ENCODE measurements at regions not wholly inside any gene's neighbourhood (a gene's known extent, or its start where the extent isn't known, plus 50 kb on each side); places are given as distances from the start of the nearest gene placed in this dataset.
"Not testable (repeated sequence)": the region's sequence is repeated elsewhere in the genome, so short reads cannot be mapped to it uniquely, and the experiment has no call there.

DNA sequence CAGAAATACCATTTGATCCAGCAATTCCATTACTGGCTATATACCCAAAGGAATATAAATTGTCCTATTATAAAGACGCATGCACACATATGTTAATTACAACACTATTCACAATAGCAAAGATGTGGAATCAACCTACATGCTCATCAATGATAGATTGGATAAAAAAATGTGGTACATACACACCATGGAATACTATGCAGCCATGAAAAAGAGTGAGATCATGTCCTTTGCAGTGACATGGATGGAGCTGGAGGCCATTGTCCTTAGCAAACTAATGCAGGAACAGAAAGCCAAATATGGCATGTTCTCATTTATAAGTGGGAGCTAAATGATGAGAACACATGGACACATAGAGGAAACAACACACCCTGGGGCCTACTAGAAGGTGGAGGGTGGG, 78.3 kb upstream of the EED start:
- not testable (repeated sequence) for DNase-seq

DNA sequence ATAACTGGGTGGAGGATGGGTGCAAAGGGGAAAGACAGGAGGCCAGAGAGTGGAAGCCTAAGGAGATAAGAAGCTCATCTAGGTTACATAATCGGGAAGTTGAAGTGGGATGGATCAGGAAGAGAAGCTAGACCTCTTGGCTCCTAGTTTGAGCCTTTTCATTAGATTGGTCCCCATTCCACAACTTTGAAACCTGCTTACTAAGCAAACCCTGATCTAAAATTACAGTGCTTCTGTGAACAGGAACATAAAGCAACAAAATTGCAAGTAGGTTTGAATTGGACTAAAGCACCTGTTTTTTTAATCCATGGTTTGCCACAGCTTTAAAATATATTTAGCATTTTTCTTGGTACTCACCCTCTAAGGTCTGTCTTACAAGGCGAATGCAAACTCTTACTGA, 80.4 kb upstream of the EED start:
- no peak for DNase-seq

DNA sequence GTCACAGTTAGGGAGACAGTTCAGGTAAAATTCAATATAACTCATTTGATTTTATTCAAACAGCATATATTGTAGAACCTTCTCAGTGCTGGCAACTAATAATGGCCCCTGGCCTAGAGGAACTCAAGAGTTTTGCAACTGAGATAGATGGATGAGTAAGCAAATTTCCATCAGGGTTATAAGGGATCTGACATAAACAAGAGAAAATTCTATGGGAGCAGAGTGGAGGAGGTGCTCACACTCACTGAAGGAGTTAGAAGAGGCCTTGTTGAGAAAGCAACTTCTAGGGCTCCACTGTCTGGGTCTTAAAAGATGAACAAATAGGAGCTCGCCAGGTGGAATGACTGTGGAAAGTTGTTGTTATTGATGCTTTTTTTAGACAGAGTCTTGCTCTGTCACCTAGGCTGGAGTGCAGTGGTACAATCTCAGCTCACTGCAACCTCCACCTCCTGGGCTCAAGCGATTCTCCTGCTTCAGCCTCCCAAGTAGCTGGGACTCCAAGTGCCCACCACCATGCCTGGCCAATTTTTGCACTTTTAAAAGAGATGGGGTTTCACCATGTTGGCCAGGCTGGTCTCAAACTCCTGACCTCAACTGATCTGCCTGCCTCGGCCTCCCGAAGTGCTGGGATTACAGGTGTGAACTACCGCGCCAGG, 81.2 kb upstream of the EED start:
- DNase-seq, result not testable (repeated sequence)

DNA sequence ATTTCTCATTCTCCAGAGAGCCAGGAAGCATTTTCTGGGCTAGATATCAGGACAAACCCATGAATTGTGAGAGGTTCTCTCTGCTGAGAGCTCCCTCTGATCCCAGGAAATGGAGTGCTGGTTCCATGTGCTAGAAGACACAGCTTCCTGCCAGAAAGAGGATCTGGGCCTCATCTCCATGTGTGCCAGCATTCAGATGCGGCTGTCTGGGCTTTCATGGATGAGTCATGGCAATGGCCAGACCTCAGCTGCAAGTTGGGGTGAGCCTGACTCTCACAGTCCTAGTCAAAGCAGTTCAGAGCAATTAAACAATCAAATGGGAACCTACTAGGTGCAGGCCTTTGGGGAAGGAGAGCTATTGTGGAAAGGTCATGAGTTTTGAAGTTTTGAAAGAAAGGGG, 82.3 kb upstream of the EED start:
- DNase-seq, result no peak

DNA sequence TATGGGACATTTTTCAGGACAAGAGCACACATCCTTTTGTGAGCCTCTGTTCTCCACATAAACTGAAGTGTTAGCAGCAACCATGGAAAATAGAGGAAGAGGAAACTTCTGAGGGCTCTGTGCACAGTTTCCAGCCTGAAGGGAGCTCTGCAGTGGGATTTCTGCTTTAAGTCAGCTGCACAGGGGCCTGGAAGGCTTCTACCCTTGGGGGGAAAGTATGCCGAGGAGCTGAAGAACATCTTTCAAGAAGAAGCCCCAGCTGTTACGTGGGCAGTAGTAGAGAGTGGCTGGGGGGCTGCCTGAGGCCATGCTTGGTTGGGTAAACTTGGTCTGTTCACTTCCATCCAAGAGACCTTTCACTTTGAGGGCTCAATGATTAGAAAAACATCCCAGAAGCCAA, 82.7 kb upstream of the EED start:
- no peak for DNase-seq

DNA sequence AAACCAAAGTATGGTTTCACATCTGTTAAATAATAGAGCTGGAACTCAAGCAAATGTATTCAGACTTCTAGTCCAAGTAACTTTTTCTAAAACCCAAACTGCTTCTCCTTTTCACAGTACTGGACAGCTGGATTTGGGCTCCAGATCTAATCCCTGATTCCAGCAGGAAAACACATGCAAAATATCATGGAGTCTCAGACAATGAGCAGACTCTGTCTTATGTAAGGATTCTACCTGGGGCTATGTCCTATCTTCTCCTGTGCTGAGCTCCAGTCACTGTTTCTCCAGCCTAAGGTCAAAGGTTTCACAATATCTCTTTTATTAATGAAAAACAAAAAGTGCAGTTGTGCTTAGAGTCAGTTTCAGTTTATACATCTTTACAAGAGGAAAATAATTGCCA, 83.2 kb upstream of the EED start:
- no peak for DNase-seq

DNA sequence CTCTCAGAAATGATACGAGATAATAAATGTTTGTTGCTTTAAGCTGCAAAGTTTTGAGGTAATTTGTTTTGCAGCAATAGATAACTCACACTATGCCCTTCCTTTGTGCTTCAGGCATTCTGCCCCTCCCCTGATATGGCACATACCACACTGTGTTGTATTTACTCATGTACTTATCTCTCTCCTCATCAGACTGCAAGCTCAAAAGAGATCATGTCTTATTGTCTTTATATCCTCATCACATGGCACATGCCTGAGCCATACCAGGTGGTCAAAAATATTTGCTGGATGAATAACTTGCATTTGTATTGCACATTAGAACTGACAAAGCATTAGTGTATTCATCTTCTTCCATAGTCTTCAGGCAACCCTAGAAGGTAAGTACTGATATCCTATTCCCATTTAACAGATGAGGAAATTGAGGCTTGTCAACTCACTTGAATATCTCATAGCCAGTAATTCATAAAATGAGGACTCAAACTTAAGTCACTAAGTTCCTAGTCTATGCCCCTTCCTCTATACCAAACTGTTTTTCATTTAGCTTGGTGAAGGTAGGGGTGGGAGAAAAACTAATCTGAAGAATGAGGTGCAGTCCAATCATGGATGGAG, 83.9 kb upstream of the EED start:
- no peak for DNase-seq

DNA sequence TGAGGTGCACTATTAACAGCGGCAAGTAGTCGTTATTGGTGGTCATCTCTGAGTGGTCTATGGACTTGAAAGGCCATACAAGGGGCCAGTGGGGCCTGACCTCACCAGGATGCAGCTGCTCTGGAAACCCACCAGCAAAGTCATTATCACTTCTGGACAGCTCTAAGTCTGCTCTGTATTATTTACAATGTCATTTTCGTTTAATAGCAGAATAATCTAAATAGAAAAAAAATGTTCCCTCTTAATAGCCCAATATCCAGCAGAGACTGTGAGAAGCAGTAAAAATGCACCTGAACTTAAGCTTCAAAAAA, 85.0 kb upstream of the EED start:
- DNase-seq, result no peak

DNA sequence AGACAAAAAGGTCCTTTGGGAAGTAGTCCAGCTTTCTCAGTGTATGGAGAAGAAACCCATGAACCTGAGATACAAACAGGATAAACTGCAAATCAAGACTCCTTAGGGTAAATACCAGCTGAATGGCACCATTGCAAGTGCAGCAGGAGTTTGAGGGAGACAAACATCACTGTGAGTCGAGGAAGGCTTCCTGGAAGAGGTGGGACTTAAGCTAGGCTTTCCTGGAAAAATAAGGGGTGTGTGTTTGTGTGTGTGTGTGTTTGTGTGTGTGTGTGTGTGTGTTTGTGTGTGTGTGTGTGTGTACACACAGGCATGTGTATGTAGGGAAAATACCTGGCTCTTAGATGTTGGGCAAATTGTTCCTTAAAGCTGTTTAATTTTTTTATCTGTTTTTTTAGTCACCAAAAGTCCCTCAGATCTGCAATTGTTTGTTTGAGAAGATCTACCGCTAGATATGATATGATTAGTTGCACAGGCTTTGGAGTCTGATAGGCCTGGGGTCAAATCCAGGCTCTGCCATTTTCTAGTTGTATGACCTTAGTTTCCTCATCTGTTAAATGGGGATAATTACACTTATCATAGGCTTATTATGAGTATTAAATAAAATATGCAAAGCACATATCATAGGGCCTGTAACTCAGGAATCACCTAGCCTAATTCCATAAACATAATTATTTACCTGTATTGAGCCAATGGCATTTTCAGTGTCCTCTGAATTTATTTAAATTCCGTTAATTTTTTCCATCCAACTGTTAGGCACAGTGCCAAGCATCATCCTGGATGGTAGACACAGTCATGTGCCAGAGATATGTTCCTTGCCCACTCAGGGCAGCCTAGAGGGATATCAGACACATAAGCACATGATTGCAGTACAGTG, 85.6 kb upstream of the EED start:
- DNase-seq, result no peak

DNA sequence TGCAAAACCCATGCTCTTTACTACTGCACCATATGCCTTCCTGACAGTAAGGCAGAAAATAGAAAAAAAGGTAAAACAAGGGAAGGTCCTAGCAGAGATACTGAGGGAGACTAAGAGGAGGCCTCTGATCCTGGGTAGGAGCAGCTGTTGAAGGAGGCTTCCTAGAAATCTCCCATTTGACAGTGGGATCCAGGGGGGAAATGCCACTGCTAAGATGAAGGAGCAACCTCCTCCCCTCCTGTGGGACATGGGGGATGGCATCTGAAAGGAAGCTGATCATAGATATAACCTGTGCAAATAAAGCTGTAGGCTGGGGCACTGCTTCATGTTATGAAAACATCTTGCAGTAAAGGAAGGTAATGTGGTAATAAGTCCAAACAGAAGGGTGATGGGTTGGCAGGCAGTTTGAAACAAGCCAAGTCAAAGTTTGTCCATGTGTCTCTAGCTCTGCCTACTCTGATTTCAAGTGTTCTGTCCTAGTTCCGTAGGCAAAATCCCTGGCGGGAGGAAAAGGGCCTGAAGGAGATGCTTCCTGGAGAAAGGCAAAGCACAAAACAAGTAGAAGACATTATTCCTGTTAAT, 86.7 kb upstream of the EED start:
- DNase-seq, result no peak

DNA sequence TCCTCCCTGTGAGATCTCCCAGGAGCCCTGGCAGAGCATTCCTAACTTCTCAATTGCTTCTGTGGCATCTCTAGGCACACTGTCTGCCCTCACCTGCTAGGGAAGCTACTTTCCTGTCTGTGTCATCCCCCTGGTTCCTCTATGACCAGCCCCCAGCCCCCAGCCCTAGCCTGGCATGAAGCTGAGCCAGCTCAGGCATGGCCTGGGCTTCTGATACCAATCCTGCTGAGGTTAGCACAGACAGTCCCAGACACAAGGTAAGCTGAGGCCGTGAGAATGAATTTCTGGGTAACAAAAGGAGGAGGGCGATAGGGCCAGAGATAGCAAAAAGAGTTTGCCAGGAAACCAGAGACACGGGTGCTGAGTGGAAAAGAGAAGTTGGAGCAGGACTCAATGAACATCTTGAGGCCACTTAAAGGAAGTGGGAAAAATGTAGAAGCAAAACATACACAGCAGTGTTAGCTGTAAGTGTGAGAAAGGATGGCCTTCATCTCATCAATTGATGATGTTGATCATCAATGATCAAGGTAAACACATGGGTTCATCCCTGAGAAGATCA, 87.6 kb upstream of the PICALM start:
- DNase-seq, result no peak

DNA sequence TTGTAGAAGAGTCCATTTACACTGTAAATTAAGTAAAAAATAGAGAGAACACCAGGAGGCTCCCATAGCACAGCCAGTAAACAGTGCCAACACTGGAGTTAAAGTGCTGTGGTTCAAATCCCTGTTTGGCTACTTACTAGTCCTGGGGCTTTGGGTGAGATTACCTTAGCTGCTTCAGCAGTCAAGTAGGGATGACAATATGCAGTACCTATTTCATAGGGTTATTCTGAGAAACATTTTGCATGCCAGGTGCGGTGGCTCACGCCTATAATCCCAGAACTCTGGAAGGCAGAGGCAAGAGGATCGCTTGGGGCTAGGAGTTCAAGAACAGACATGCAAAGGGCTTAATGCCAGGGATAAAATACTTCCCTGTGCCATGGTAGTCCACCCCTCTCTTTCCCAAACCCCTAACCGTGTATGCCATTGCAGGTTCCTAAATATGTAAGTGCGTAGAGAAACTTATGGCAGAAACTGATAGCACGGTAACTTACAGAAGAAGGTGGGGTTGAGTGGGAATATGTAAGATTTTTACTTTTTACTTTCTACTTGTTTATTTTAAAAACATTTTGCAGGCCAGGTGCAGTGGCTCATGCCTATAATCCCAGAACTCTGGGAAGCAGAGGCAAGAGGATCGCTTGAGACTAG, 86.4 kb upstream of the PICALM start:
- no peak for DNase-seq

DNA sequence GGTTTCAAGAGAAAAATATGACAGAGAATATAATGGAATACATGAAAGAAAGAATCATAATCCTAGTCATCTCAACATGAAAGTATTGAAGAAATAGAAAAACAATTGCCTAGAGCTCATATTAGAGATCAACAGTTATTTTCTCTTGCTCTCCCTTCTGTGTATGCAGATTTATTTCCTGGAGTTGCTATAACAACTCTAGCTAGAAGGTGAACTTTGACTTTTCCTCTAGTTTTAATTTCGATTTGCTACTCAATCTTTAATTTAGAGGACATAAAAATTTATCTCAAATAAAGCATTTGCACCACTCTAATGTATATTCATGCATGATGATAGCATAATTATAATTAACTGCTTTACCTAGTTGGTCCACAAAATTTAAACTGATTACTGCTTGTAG, 84.6 kb upstream of the PICALM start:
- no peak for DNase-seq

DNA sequence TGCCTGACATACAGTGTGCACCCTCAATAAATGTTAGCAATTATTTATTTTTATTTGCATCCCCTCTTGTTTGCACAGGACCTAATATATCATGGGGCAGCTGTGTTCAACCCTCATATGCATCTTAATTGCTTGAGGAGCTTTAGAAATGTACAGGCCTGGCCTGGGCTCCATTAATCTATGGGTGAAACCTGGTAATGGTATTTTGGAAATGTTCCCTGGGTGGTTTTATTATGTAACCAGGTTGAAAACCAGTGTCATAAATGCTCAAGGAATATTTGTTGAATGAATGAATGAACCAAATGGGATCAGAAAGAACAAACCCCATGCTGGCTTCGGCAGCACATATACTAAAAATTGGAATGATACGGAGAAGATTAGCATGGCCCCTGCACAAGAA, 84.0 kb upstream of the PICALM start:
- no peak for DNase-seq

DNA sequence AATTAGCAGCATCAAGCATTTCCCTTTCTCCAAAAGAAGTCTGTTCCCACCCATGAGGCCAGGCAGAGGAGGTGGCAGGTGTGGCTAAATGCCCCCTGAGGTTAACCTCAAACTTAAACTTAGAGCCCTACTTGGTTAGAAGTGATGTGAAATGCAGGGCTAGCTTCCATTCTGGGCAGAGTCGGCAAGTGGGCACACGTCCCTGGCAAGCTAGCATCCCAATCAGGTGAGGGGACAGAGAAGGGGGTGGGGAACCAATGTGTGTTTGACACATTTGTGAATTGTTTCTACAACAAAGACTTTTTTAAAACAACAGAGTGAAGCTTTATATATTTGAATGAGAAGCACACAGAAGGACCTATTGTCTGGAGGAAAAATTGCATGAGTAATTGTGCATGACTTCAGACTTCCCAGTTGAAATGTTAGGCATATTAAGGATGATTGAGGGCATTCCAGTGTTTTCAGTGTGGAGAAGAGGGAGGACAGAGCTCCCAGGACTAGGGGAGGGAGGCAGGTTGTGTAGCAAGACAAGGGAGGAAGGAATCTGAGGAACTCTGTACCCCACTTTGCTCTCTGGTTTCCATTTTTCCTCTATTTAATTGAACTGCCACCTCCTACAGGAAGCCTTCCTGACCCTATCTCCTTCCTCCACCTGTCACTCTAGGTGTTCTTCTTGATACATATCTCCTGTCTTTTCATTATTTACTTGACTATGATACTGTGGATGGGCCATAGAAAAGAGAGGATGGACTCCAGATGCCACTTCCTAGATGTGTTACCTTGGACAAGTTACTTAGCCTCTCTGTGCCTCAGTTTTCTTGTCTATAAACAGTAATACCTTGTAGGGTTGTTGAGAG, 83.3 kb upstream of the PICALM start:
- DNase-seq, result no peak

DNA sequence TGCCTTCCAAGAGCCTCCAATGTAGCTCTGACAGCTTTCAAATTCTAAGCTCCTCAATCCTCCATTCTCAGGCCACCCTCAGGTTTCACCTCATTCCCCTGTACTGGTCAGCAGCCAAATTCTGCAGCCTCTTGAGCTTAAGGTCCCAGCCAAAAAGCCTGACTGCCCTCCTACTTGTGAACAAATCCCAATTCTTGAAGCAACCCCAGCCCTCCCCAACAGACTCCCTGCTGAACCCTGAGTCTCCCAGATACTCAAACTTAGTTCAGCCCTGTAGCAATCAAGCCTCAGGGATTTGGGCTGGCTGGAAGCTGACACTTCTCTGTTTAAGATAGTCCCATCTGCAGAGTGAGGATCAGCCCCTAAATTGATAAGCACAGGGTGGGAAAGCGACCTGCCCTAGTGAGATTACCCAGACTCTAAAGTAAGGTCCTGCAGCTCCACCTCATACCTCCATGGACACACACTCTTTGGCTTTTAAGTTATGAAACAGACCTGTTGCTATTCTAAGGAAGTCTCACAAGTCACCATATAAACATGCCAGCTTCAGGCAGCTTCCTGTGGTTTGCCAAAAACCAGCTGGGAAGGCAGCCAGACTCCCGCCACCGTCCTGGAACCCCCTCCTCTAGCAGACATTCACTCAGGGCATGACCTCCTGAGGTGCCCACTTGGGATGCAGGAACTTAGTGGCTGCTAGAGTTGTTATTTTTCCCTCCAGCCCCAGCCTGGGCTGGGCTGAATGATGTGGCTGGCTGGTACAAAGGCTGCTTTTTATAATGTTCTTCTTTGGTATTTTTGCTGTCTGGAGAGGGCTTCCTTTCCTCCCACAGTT, 82.5 kb upstream of the PICALM start:
- no peak for DNase-seq

DNA sequence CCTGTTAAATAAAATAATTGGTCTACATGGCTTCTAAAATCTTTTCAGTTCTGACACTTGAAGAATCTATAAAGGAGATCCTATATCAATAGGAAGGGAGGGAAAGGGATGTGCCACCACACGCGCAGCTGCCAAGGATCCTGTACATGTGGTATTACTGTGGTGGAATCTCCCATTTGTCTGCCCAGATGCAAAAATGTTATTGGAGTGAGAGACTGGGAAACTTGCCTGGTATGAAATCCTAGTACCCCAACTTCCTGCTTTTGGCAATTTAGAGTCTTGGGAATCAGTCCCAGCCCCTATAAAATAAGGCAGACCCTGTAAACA, 81.9 kb upstream of the PICALM start:
- no peak for DNase-seq

DNA sequence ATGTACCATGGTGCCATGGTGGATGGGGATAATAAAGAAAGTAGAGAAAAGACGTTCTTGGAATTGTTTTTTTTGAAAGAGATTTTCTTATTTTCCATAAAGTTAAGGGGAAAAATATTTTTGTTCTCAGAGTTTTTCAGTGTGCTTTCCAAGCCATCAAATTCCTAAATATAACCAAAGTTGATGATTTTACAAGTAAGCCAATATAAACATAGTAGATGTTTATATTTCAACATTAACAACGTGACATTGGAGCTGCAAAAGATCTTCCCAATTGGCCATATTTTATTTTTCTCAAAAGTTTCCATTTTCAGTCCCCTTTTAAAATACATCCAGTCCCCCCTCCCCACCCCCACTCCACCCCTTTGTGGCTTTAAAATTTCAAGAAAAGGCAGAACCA, 80.9 kb upstream of the PICALM start:
- DNase-seq, result no peak

DNA sequence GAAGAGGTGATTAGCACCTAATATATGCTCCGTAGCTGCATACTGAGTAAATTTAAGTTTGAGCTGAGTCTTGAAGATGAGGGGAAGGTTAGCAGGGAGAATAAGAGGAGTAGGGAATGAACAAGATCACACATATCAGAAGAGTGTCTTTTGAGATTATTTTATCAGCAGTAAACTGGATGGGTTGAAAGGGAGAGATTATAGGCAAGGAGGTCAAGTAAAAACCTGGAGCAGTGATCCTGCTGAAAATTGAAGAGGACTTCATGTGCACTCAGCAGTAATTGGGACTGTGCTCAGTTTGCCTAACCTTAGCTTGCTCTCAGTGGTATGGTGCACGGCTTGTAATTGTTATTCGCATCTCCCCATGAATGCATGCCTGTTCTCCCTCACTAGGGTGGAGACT, 79.5 kb upstream of the PICALM start:
- no peak for DNase-seq

DNA sequence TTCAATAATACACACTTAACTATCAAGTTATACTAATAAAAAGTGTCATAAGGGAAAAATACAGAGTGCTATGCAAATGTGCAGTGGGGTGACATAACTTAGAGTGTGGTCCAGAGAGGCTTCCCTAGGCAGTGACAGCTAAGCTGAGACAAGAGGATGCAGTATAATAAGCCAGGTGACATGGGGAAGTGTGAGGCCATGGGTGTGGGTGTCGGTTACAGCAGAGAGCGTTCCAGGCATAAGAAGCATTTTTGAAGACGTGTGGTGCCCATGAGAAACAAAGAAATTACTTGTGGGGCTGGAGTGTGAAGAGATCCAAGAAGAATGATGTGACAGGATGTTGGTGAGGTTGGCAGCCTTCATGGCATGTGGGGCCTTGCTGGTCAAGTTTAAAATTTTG, 78.1 kb upstream of the PICALM start:
- no peak for DNase-seq

DNA sequence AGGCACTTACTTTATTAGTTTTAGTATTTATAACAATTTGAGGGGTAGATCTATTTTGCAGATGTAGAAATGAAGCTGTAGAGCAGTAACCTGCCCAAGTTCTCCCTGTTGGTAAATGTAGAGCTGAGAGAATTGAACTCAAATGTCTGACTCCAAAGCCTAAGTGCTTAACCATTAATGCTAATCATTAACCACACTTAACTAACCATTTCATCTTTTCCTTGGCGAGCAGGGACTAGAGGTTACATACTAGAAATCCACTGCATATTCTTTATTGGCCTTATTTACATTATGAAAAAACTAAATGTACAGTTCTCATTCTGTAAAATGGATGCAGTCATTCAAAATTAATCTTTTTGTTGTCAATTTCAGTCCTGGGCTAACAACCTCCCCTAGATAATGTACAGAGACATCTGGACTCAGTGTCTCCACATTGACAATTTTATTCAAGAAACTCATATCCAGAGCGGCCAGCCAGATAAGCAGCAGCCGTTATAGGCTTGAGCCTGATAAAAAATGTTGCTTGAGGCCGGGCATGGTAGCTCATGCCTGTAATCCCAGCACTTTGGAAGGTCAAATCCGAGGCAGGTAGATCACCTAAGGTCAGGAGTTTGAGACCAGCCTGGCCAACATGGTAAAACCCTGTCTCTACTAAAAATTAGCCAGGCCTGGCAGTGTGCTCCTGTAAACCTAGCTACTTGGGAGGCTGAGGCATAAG, 76.7 kb upstream of the PICALM start:
- no peak for DNase-seq

Measured in amniotic stem cell (primary cell).